Nephron (organoid): ENCODE measurements at regions not wholly inside any gene's neighbourhood (a gene's known extent, or its start where the extent isn't known, plus 50 kb on each side); places are given as distances from the start of the nearest gene placed in this dataset.

Experiments
- H3K27ac Mint-ChIP-seq, 3 experiments: 2 replicates each; pipeline ENCODE4 v1.8.0; 2020; ENCODE audit warnings: mixed read lengths in 3 of 3, mild to moderate bottlenecking in 2 of 3, moderate library complexity in 1 of 3
- H3K27me3 Mint-ChIP-seq: 2 replicates; pipeline ENCODE4 v1.8.0; 2021; ENCODE audit warnings: low read depth, mild to moderate bottlenecking, moderate library complexity, mixed read lengths
- H3K36me3 Mint-ChIP-seq: 2 replicates; pipeline ENCODE4 v1.8.0; 2020; ENCODE audit warnings: low read depth, mixed read lengths
- H3K4me1 Mint-ChIP-seq: 2 replicates; pipeline ENCODE4 v1.8.0; 2020; ENCODE audit warnings: mixed read lengths
- H3K4me3 Mint-ChIP-seq, 3 experiments: 2 replicates each; pipeline ENCODE4 v1.8.0; 2020; ENCODE audit warnings: mild to moderate bottlenecking in 3 of 3, mixed read lengths in 3 of 3, moderate library complexity in 2 of 3
- H3K9me3 Mint-ChIP-seq: 2 replicates; pipeline ENCODE4 v1.8.0; 2020; ENCODE audit warnings: mixed read lengths
- CTCF ChIP-seq, 3 experiments: fragments of 200-600 bp; sonication (generic); IDR thresholded peaks; one replicate each; pipeline ENCODE4 v1.5.0; 2021; ENCODE audit warnings: antibody characterized with exemption in 3 of 3; ENCODE audit not compliant: unreplicated experiment in 3 of 3

GRCh38 chr13:90171649-90172048, 1175.8 kb upstream of the MIR17HG start:
- no peak for TF ChIP-seq CTCF (IDR thresholded peaks at IDR 0.05; ENCODE audit: unreplicated experiment in 3 of 3)
- no peaks in the 10 kb centered on the region for H3K27me3 Mint-ChIP-seq
- no peaks in the 10 kb centered on the region for H3K9me3 Mint-ChIP-seq
- no peak overlapping the region for H3K4me3 Mint-ChIP-seq
- no peaks in the 10 kb centered on the region for H3K36me3 Mint-ChIP-seq
- H3K4me1 Mint-ChIP-seq = no peaks in the 10 kb centered on the region
- H3K27ac Mint-ChIP-seq = no peak overlapping the region

GRCh38 chr13:90177512-90177911, 1170.0 kb upstream of the MIR17HG start:
- H3K36me3 Mint-ChIP-seq = no peaks in the 10 kb centered on the region
- no peaks in the 10 kb centered on the region for H3K9me3 Mint-ChIP-seq
- no peak overlapping the region for H3K4me3 Mint-ChIP-seq
- no peaks in the 10 kb centered on the region for H3K27me3 Mint-ChIP-seq
- no peak for TF ChIP-seq CTCF (IDR thresholded peaks at IDR 0.05; ENCODE audit: unreplicated experiment in 3 of 3)
- H3K27ac Mint-ChIP-seq = no peak overlapping the region
- no peaks in the 10 kb centered on the region for H3K4me1 Mint-ChIP-seq

- Mint-ChIP-seq H3K4me1 (peaks cover 4% of the 10 kb centered on the region), H3K27me3 (no peaks in the 10 kb centered on the region), H3K9me3 (no peaks in the 10 kb centered on the region), H3K36me3 (no peaks in the 10 kb centered on the region), H3K27ac (no peak overlapping the region), H3K4me3 (no peak overlapping the region)
- TF ChIP-seq CTCF (IDR thresholded peaks at IDR 0.05; ENCODE audit: unreplicated experiment in 3 of 3) = no peak
Observed at GRCh38 chr13:90184355-90184754, 1163.1 kb upstream of the MIR17HG start.

GRCh38 chr13:90185734-90186133, 1161.8 kb upstream of the MIR17HG start:
- H3K27me3 Mint-ChIP-seq = no peaks in the 10 kb centered on the region
- peaks cover 4% of the 10 kb centered on the region for H3K4me1 Mint-ChIP-seq
- H3K4me3 Mint-ChIP-seq = no peak overlapping the region
- no peak overlapping the region for H3K27ac Mint-ChIP-seq
- TF ChIP-seq CTCF (IDR thresholded peaks at IDR 0.05; ENCODE audit: unreplicated experiment in 3 of 3) = no peak
- no peaks in the 10 kb centered on the region for H3K36me3 Mint-ChIP-seq
- H3K9me3 Mint-ChIP-seq = no peaks in the 10 kb centered on the region

GRCh38 chr13:90187478-90188350, 1159.8 kb upstream of the MIR17HG start:
- Mint-ChIP-seq H3K9me3 (no peaks in the 10 kb centered on the region), H3K27ac (no peak overlapping the region), H3K4me3 (no peak overlapping the region), H3K36me3 (no peaks in the 10 kb centered on the region), H3K27me3 (no peaks in the 10 kb centered on the region), H3K4me1 (peaks cover 4% of the 10 kb centered on the region)
- TF ChIP-seq CTCF (IDR thresholded peaks at IDR 0.05; ENCODE audit: unreplicated experiment in 3 of 3) = no peak

- Mint-ChIP-seq H3K27me3 (no peaks in the 10 kb centered on the region), H3K27ac (no peak overlapping the region), H3K9me3 (no peaks in the 10 kb centered on the region), H3K4me3 (no peak overlapping the region), H3K36me3 (no peaks in the 10 kb centered on the region), H3K4me1 (peaks cover 4% of the 10 kb centered on the region)
- no peak for TF ChIP-seq CTCF (IDR thresholded peaks at IDR 0.05; ENCODE audit: unreplicated experiment in 3 of 3)
Observed at GRCh38 chr13:90188351-90188636, 1159.2 kb upstream of the MIR17HG start.
